Mesenchymal stem cell (in vitro differentiated cells and primary cell): ENCODE measurements at regions not wholly inside any gene's neighbourhood (a gene's known extent, or its start where the extent isn't known, plus 50 kb on each side); places are given as distances from the start of the nearest gene placed in this dataset.

ENCODE experiments used
- DNase-seq: peaks from one replicate; pipeline ENCODE4 v3.0.0-alpha.2; 2013
- H2AFZ ChIP-seq: one replicate; pipeline ENCODE4 v1.6.1; 2013; ENCODE audit warnings: low read depth, mild to moderate bottlenecking, control low read depth, inconsistent platforms, low read length, moderate library complexity
- H2AK5ac ChIP-seq: 2 replicates; pipeline ENCODE4 v1.6.1; 2013; ENCODE audit warnings: low read length, moderate library complexity, mild to moderate bottlenecking, inconsistent platforms; ENCODE audit not compliant: severe bottlenecking
- H2BK120ac ChIP-seq: one replicate; pipeline ENCODE4 v1.6.1; 2013; ENCODE audit warnings: low read depth, mild to moderate bottlenecking, inconsistent platforms, low read length, moderate library complexity
- H2BK12ac ChIP-seq, 2 experiments: one replicate each; pipeline ENCODE4 v1.6.1; 2013; ENCODE audit warnings: inconsistent platforms in 2 of 2, low read length in 2 of 2, mild to moderate bottlenecking in 2 of 2, moderate library complexity in 2 of 2, control low read depth in 1 of 2
- H2BK15ac ChIP-seq: one replicate; pipeline ENCODE4 v1.6.1; 2013; ENCODE audit warnings: mild to moderate bottlenecking, low read depth, inconsistent platforms; ENCODE audit not compliant: poor library complexity, severe bottlenecking
- H2BK5ac ChIP-seq: 2 replicates; pipeline ENCODE4 v1.6.1; 2013; ENCODE audit warnings: low read depth, mild to moderate bottlenecking, low read length, control low read depth, inconsistent platforms; ENCODE audit not compliant: poor library complexity, severe bottlenecking
- H3K14ac ChIP-seq, 2 experiments: one replicate each; pipeline ENCODE4 v1.6.1; 2013; ENCODE audit warnings: inconsistent platforms in 2 of 2, low read length in 2 of 2, control low read depth in 1 of 2, mild to moderate bottlenecking in 1 of 2, moderate library complexity in 1 of 2
- H3K18ac ChIP-seq, 2 experiments: one replicate each; pipeline ENCODE4 v1.6.1; 2013; ENCODE audit warnings: inconsistent platforms in 2 of 2, low read length in 2 of 2, control low read depth in 1 of 2, low read depth in 1 of 2, mild to moderate bottlenecking in 1 of 2
- H3K23ac ChIP-seq, 2 experiments: one replicate each; pipeline ENCODE4 v1.6.1; 2013; ENCODE audit warnings: inconsistent platforms in 2 of 2, low read length in 2 of 2, mild to moderate bottlenecking in 2 of 2, moderate library complexity in 2 of 2, control low read depth in 1 of 2
- H3K27ac ChIP-seq: 2 replicates; pipeline ENCODE4 v1.5.1; 2013; ENCODE audit warnings: mild to moderate bottlenecking, moderate library complexity, low read length, control low read depth, inconsistent platforms; ENCODE audit not compliant: poor library complexity, severe bottlenecking
- H3K27me3 ChIP-seq, 2 experiments: 2 replicates each; pipeline versions ENCODE4 v1.6.1 to v1.7.0; 2013; ENCODE audit warnings: low read length in 2 of 2, mild to moderate bottlenecking in 2 of 2, moderate library complexity in 2 of 2, control low read depth in 1 of 2, inconsistent platforms in 1 of 2; ENCODE audit not compliant: control insufficient read depth in 1 of 2, insufficient read depth in 1 of 2
- H3K36me3 ChIP-seq, 2 experiments: 2 replicates each; pipeline versions ENCODE4 v1.6.1 to v1.7.0; 2013; ENCODE audit warnings: low read length in 2 of 2, control low read depth in 1 of 2, inconsistent platforms in 1 of 2, low read depth in 1 of 2, mild to moderate bottlenecking in 1 of 2; ENCODE audit not compliant: insufficient read depth in 2 of 2, control insufficient read depth in 1 of 2
- H3K4ac ChIP-seq, 2 experiments: one replicate each; pipeline ENCODE4 v1.6.1; 2013; ENCODE audit warnings: inconsistent platforms in 2 of 2, low read length in 2 of 2, mild to moderate bottlenecking in 2 of 2, moderate library complexity in 2 of 2, control low read depth in 1 of 2, low read depth in 1 of 2
- H3K4me1 ChIP-seq: 2 replicates; pipeline ENCODE4 v1.6.1; 2013; ENCODE audit warnings: low read depth, low read length, control low read depth; ENCODE audit not compliant: control insufficient read depth, insufficient read depth
- H3K4me2 ChIP-seq: 2 replicates; pipeline ENCODE4 v1.6.1; 2013; ENCODE audit warnings: low read length, mild to moderate bottlenecking, inconsistent platforms; ENCODE audit not compliant: poor library complexity, severe bottlenecking
- H3K4me3 ChIP-seq, 2 experiments: 2 replicates each; pipeline versions ENCODE4 v1.5.1 to v1.7.0; 2013; ENCODE audit warnings: low read length in 2 of 2, mild to moderate bottlenecking in 2 of 2, control low read depth in 1 of 2, low read depth in 1 of 2; ENCODE audit not compliant: insufficient read depth in 1 of 2
- H3K79me1 ChIP-seq: replicated peaks from 2 replicates; pipeline ENCODE4 v1.6.1; 2013; ENCODE audit warnings: mild to moderate bottlenecking, control low read depth, low read length, inconsistent platforms; ENCODE audit not compliant: poor library complexity, severe bottlenecking
- H3K9ac ChIP-seq: 2 replicates; pipeline ENCODE4 v1.7.0; 2013; ENCODE audit warnings: mild to moderate bottlenecking, low read length, moderate library complexity
- H3K9me3 ChIP-seq: 2 replicates; pipeline ENCODE4 v1.7.0; 2013; ENCODE audit warnings: mild to moderate bottlenecking, low read length; ENCODE audit not compliant: control insufficient read depth
- H4K8ac ChIP-seq: one replicate; pipeline ENCODE4 v1.6.1; 2013; ENCODE audit warnings: inconsistent platforms, mild to moderate bottlenecking, low read length, moderate library complexity
- H4K91ac ChIP-seq: one replicate; pipeline ENCODE4 v1.6.1; 2013; ENCODE audit warnings: mild to moderate bottlenecking, low read length, inconsistent platforms

- Histone ChIP-seq H3K27me3 (no peaks in the 10 kb centered on the region), H3K9me3 (no peaks in the 10 kb centered on the region), H2BK12ac (no peak overlapping the region), H2AFZ (no peak overlapping the region), H2BK15ac (no peak overlapping the region), H3K18ac (no peak overlapping the region), H3K27ac (no peak overlapping the region), H3K79me1 (no peaks in the 10 kb centered on the region), H3K9ac (no peak overlapping the region), H3K4ac (no peak overlapping the region), H3K36me3 (no peaks in the 10 kb centered on the region), H2AK5ac (no peak overlapping the region), H3K4me3 (no peak overlapping the region), H3K4me1 (peaks cover 2% of the 10 kb centered on the region), H4K8ac (no peak overlapping the region), H2BK5ac (no peak overlapping the region), H2BK120ac (no peak overlapping the region), H3K23ac (no peak overlapping the region), H4K91ac (no peak overlapping the region), H3K4me2 (no peak overlapping the region), H3K14ac (no peak overlapping the region)
- DNase-seq, result no peak
Observed at GRCh38 chr4:141578451-141578850, 57.9 kb upstream of the IL15 start.

GRCh38 chr4:141580523-141580922, 55.9 kb upstream of the IL15 start:
- Histone ChIP-seq H3K23ac (no peak overlapping the region), H3K14ac (no peak overlapping the region), H2AFZ (no peak overlapping the region), H4K91ac (no peak overlapping the region), H3K9ac (no peak overlapping the region), H2BK120ac (no peak overlapping the region), H2BK12ac (no peak overlapping the region), H3K79me1 (no peaks in the 10 kb centered on the region), H2BK5ac (no peak overlapping the region), H3K9me3 (peaks cover 9% of the 10 kb centered on the region), H4K8ac (no peak overlapping the region), H3K4me3 (no peak overlapping the region), H3K4me2 (no peak overlapping the region), H3K18ac (no peak overlapping the region), H3K27ac (no peak overlapping the region), H3K4me1 (peaks cover 2% of the 10 kb centered on the region), H2AK5ac (peak overlapping the region; percentile 27), H2BK15ac (no peak overlapping the region), H3K27me3 (no peaks in the 10 kb centered on the region), H3K36me3 (no peaks in the 10 kb centered on the region), H3K4ac (no peak overlapping the region)
- DNase-seq, result peak; percentile 15
